ENCODE measurements at regions not wholly inside any gene's neighbourhood (a gene's known extent, or its start where the extent isn't known, plus 50 kb on each side); places are given as distances from the start of the nearest gene placed in this dataset.

DNA sequence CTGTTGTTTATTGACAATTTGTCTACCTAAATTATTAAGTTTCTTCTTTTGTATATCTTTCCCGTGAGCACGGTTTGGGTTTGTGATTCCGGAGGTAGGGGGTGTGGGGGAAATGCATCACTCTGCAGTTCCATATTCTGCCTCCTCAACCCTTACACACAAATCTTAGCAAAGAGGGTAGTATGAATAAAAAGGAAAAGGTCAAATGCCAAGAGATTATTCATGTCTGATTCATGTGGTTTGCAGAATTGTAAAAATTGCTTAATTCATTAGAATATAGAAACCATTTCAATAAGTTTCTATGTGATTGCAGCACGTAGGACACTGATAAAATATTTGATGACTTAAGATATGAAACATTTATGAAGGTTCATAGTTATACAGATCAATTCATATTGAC, 601.9 kb downstream of the SEMA5A start:
- DNase-seq: no peak

DNA sequence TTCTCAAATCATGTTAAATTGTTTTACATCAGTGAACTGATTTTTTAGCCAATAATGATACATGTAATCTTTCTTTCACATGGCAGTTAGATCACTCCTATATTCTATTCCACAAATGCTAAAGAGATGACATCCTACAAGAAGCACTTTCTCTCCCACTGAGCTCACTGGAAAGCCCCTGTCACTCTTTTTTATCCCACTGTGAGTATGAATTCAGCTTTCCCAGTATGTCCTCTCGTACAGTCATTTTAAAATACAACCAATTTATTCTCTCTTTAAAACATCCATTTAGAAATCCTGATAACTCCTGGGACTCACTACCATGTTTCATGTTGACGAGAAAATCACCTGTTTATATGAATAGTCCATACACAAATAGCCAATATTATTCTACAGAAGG, 599.9 kb downstream of the SEMA5A start:
- no peak for DNase-seq

DNA sequence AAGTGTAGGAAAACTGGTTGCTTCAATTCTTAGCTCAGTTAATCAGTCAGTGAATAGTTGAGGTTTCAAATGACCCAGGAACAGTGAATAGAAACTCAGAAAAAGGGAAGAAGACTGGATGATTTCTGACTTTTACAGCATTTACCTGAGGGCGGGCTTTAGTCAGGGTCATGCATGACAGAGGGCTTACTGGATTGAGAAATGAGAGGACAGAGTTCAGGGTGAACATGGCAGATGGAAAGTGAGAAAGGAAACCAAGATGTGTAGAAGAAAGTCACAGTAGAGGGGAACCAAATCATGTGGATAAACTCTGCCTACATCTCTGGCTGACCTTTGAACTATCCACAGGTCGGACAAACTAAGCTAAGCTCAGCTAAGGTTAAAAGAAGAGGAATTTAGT, 596.0 kb downstream of the SEMA5A start:
- no peak for DNase-seq

DNA sequence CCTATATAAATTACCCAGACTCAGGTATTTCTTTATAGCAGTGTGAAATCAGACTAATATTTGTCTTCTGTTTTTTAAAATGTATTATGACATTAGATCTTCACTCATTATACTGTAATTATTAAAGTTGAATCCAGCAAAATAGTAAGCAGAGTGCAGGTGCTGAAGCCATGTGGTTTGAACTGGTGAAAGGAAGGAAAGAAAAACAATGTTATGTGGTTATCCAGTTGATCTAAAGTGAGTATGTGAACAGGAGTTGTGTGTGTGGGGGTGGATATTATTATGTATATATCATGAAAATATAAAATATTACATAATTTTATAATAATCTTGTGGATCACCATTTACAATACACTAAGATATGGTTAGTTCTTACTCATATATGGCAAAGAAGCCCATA, 593.7 kb downstream of the SEMA5A start:
- DNase-seq: no peak

DNA sequence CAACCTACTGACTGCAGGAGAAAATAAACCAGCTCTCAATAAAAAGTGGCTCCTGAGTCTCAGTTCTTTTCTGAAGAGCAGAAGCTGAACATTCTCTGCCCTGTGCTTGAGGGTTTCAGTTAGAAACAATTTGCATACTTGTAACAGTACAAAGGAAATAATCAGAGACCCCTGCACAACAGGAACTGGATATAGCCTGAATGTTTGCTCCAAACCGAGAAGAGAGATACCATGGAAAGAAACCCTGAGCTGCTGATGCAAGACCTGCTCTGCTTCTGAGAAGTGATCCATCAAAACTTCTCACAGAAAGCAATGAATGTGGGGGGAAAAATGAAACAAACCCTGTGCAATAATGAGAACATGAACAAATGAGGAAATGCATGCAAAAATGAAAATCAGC, 592.9 kb downstream of the SEMA5A start:
- no peak for DNase-seq

DNA sequence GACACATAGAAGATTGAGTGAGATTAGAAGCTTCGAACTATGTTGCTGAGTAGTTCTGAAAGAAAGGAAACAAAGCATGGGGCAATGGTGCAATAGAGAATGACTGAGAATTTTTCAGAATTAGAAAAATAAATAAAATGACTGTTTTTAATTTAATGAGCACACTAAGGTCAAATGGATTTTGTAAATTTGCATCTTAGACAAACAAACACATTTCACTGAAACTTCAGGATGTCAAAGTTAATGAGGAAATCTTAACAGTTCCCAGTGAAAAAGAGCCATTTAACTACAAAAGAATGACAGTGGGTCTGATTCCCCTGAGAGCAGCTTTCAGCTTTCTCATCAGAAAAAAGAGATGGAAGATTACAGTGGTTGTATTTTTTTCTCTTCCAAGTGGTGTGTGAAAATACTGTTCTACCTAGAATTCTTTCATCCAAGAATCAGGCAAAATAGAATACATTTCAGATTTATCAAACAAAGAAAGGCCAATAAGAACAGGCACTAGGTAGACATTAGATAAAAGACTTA, 591.9 kb downstream of the SEMA5A start:
- DNase-seq: no peak

DNA sequence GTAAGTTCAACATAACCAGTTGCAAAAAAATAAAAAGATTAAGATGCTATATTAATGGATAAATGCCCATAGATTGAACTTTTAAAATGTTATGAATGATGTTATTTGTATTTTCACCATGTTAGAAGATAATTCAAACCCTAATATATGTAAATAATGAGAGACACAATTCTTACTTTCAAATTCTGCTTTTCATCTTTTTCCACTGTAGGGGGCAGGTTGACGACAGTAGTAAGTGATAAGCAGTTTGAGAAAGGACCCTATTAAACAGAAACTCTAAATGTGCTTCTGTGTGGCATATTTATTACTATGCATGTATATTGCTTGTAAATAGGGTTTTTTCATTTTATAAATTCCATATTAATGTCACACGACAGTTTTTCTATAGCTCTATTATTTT, 591.1 kb downstream of the SEMA5A start:
- DNase-seq: no peak

DNA sequence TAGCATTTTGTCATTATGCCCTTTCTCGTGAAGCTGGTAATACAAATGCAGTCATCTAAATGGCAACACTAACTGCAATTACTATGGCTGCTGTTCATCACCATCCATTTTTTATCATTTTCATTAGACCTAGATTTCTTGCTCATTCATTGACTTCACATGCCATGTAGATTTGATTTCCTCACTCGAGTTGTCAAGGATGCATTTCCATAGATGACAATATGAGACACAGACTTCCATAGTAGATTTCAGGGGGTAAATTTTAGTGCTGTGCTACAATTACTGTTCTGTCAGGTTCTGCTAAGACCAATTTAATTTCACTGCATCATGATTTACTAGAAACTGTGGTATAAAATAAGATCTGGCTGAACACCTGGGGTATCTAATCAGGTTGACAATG, 589.2 kb downstream of the SEMA5A start:
- no peak for DNase-seq

DNA sequence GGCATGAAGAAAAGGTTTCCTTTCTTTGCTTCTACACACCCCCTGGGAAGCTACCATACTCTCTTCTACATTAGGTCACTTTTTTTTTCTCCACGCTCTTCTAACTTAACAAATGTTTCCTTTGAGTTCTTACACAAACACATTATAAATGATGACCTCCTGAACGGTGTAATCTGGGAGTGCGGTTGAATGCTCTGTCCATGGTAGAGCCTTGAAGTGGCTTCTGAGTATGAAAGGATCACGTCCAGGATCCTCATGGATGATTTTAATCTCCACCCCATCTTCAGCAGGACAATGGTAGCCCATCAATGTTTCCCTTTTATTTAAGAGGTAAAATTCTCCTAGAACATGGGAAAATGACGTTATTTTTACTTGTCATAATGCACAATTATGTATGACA, 587.3 kb downstream of the SEMA5A start:
- DNase-seq: no peak

DNA sequence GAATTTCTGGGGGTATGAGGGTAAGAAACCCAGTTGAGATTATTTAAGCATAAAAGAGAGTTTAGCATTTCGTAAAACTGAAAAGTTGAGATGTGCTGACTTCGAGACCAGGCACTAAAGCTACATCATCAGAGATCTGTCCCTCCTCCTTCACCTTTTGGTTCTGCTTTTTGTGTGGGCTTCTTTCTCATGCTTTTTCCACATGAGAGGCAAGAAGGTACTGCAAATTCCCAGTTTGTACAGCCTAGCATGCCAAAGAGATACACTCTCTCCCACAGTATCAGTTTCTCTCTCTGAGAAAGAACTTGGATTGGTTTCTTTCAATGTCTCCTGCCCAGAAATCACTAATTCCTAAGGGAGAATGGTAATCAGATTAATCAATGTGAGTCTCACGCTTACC, 584.7 kb downstream of the SEMA5A start:
- no peak for DNase-seq

DNA sequence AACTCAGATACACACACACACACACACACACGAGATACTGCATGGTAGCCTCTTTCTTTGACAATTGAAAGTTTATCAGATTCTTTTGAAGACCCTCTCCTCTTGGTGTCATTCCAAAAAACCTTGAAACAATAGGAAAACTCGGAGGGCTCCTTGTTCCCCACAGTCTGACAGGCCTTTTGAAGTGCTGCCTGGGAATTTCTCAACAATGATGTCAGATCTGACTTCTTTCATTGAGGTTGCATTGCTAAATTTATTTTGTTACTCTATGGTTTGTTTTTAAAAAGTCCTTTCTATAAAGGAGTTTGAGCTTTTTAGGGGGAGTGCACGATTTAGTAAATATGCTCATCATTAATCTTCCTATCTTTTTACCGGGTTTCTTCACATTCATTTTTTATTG, 583.9 kb downstream of the SEMA5A start:
- DNase-seq: no peak

DNA sequence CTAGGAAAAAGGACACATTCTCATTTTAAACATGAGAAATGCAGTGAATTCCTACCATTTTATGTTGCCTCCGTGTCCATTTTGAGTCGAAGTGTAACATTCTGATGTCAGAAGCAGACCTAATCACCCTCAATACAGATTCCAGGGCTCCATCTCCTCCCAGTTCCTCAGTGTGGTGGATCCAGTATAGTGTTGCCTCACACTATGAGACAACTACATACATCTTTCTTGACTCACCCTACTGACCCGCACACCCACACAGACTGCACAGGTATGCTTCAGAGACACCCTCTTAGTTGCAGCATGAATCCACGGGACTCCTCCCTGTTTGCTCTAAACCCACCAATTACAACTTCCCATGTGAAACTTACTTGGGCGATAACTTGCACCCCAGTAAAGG, 564.9 kb downstream of the SEMA5A start:
- no peak for DNase-seq

DNA sequence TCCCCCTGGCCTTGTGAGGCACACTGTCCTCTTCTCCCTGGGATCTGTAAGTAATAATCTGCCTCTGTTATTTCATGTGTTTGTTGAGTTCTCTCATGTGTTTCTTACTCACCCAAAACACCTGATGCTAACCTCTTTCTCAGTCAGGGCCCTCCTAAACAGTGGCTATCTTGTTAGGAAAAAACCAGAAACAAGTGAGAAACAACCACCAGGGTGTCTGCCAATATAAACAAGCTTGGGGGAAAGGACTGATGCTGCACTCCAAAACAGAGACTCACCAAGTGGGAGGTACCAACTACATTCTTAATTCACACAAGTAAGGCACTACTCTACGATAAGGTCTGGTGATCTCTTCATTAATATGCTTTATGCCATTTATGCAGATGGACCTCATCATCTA, 564.4 kb downstream of the SEMA5A start:
- no peak for DNase-seq

DNA sequence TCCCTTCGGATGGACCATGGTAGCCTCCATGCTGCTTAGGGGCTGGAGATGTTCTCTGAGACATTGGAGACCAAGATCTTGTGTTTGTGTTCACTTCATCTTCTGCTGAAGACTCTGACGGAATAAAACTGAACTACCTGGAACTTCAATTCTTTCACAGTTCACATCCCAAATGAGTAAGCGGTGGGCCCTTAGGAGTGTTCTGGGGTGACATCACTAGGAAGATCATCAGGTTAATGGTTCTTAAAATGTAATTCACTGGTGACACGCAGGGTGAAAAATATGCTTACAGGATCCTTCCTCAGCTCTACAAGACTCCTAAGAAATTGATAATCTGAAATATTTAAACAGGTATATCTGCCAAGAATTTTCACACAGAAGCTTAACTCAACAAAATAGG, 561.5 kb downstream of the SEMA5A start:
- DNase-seq: no peak
